Stimulated activated effector memory CD8-positive, alpha-beta T cell treated with anti-CD3 and anti-CD28 coated beads, Interleukin-12 subunit alpha, Interleukin-12 subunit beta, amount 100 ng/mL, for 72 hours (primary cell): ENCODE measurements at regions not wholly inside any gene's neighbourhood (a gene's known extent, or its start where the extent isn't known, plus 50 kb on each side); places are given as distances from the start of the nearest gene placed in this dataset.
"Not testable (repeated sequence)": the region's sequence is repeated elsewhere in the genome, so short reads cannot be mapped to it uniquely, and the experiment has no call there.

Source experiments
- ATAC-seq: fragments of 150-1000 bp; cut with Tn5 transposase; 2 replicates; pipeline ENCODE4 v1.10.0; 2021
- DNase-seq, 2 donors: peaks; one replicate each; pipeline ENCODE4 v3.0.0; 2021 to 2022; ENCODE audit warnings: low spot score in 2 of 2
- H3K27ac Mint-ChIP-seq: one replicate; pipeline ENCODE4 v1.8.0; 2022; ENCODE audit warnings: mild to moderate bottlenecking, mixed read lengths
- H3K36me3 Mint-ChIP-seq: one replicate; pipeline ENCODE4 v1.8.0; 2022; ENCODE audit warnings: mild to moderate bottlenecking, mixed read lengths
- H3K4me1 Mint-ChIP-seq: one replicate; pipeline ENCODE4 v1.8.0; 2022; ENCODE audit warnings: mixed read lengths
- H3K4me3 Mint-ChIP-seq: one replicate; pipeline ENCODE4 v1.8.0; 2022; ENCODE audit warnings: mild to moderate bottlenecking, mixed read lengths
- H3K9me3 Mint-ChIP-seq: one replicate; pipeline ENCODE4 v1.8.0; 2022; ENCODE audit warnings: mixed read lengths

DNA sequence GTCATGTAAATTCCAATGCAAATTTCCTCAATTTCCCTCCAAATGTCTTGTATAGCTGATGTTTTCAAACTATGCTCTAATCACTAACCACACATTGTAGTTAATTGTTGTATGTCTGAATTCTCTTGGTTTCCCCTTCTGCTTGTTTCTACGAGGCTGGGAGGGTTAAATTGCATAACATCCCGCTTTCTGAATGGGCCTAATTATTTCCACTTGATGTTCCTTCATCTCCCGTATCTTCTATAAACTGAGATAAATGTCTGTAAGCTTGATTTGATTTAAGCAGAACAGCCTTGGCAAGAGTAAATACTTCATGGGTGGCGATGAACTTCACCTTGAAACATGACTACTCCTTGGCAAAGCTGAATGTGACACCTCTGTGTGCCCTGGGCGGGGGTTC, 72.2 kb downstream of the SERINC2 start:
- Mint-ChIP-seq H3K4me1 (peaks cover 14% of the 10 kb centered on the region), H3K4me3 (no peak overlapping the region), H3K27ac (no peak overlapping the region), H3K36me3 (peaks cover 8% of the 10 kb centered on the region), H3K9me3 (peaks cover 7% of the 10 kb centered on the region)
- ATAC-seq (no peak), DNase-seq (no peak)

GRCh38 chr1:31487143-31487542, 74.1 kb downstream of the SERINC2 start:
- DNase-seq: peak in 1 of 2 donors; percentile 40
- no peak for ATAC-seq

DNA sequence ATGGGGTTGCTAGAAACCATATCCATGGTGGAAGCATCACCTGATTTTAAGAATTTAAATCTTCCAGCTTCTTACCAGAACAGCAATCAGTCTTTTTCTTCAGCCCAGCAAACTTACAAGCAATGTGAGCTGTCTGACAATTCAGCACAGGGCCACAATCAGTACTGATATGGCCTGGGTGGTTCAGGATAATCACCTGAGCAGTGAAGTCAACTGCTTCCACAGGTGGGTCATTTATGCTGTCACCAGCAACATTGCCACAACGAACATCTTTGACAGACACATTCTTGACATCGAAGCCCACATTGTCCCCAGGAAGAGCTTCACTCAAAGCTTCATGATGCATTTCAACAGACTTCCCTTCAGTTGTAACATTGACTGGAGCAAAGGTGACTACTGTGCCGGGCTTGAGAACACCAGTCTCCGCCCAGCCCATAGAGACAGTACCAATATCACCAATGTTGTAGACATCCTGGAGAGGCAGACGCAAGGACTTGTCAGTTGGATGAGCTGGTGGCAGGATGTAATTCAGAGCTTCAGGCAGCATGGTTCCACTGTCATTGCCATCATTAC, 74.8 kb downstream of the SERINC2 start:
- H3K4me1 Mint-ChIP-seq: peaks cover 22% of the 10 kb centered on the region
- DNase-seq: peak in 1 of 2 donors; percentile 40
- no peak for ATAC-seq
- H3K4me3 Mint-ChIP-seq: no peak overlapping the region
- H3K36me3 Mint-ChIP-seq: peaks cover 8% of the 10 kb centered on the region
- H3K27ac Mint-ChIP-seq: peak overlapping the region; percentile 90
- H3K9me3 Mint-ChIP-seq: peaks cover 5% of the 10 kb centered on the region

More at GRCh38 chr1:31487143-31487542, 74.1 kb downstream of the SERINC2 start:
- Mint-ChIP-seq H3K4me3 (no peak overlapping the region), H3K4me1 (peaks cover 22% of the 10 kb centered on the region), H3K27ac (peak overlapping the region; percentile 90), H3K9me3 (peaks cover 5% of the 10 kb centered on the region), H3K36me3 (peaks cover 8% of the 10 kb centered on the region)

DNA sequence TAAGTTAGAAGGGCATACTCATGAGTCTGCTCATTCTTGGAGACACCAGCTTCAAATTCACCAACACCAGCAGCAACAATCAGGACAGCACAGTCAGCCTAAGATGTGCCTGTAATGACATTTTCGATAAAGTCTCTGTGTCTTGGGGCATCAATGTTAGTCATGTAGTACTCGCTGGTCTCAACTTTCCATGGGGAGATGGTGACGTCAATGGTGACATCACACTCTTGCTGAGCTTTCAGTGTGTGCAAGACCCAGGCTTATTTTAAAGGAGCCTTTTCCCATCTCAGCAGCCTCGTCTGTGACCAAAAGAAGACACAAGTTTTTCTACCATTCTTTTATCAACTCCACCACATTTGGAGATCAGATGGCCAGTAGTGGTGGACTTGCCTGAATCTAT, 75.5 kb downstream of the SERINC2 start:
- Mint-ChIP-seq H3K4me1 (peaks cover 22% of the 10 kb centered on the region), H3K27ac (no peak overlapping the region), H3K4me3 (no peak overlapping the region), H3K9me3 (peaks cover 5% of the 10 kb centered on the region), H3K36me3 (peaks cover 8% of the 10 kb centered on the region)
- ATAC-seq (no peak), DNase-seq (peak in 1 of 2 donors; percentile 23)

DNA sequence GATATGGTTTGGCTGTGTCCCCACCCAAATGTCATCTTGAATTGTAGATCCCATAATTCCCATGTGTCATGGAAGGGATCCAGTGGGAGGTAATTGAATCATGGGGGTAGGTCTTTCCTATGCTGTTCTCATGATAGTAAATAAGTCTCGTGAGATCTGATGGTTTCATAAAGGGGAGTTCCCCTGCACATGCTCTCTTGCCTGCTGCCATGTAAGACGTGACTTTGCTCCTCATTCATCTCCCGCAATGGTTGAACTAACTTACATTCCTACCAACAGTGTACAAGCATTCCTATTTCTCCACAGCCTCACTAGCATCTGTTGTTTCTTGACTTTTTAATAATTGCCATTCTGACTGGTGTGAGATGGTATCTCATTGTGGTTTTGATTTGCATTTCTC, 76.6 kb downstream of the SERINC2 start:
- peaks cover 22% of the 10 kb centered on the region for H3K4me1 Mint-ChIP-seq
- not testable (repeated sequence) for H3K9me3 Mint-ChIP-seq, H3K27ac Mint-ChIP-seq, DNase-seq, ATAC-seq, H3K36me3 Mint-ChIP-seq, H3K4me3 Mint-ChIP-seq

- peak; percentile 19 for ATAC-seq
- peaks cover 22% of the 10 kb centered on the region for H3K4me1 Mint-ChIP-seq
- H3K36me3 Mint-ChIP-seq, H3K27ac Mint-ChIP-seq, DNase-seq, H3K9me3 Mint-ChIP-seq, H3K4me3 Mint-ChIP-seq: not testable (repeated sequence)
Observed at GRCh38 chr1:31490596-31490995, 77.6 kb downstream of the SERINC2 start.

GRCh38 chr1:31495351-31495750, 81.0 kb upstream of the TINAGL1 start:
- not testable (repeated sequence) for H3K36me3 Mint-ChIP-seq, ATAC-seq, DNase-seq, H3K27ac Mint-ChIP-seq, H3K4me3 Mint-ChIP-seq, H3K9me3 Mint-ChIP-seq, H3K4me1 Mint-ChIP-seq

DNA sequence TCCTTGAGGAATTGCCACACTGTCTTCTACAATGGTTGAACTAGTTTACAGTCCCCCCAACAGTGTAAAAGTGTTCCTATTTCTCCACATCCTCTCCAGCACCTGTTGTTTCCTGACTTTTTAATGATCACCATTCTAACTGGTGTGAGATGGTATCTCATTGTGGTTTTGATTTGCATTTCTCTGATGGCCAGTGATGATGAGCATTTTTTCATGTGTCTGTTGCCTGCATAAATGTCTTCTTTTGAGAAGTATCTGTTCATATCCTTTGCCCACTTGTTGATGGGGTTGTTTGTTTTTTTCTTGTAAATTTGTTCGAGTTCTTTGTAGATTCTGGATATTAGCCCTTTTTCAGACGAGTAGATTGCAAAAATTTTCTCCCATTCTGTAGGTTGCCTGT, 80.5 kb upstream of the TINAGL1 start:
- DNase-seq, ATAC-seq, H3K27ac Mint-ChIP-seq, H3K4me3 Mint-ChIP-seq, H3K9me3 Mint-ChIP-seq, H3K36me3 Mint-ChIP-seq, H3K4me1 Mint-ChIP-seq: not testable (repeated sequence)

GRCh38 chr1:31497601-31498000, 78.7 kb upstream of the TINAGL1 start:
- H3K27ac Mint-ChIP-seq: no peak overlapping the region
- no peak overlapping the region for H3K4me3 Mint-ChIP-seq
- no peaks in the 10 kb centered on the region for H3K9me3 Mint-ChIP-seq
- ATAC-seq: no peak
- H3K36me3 Mint-ChIP-seq: no peaks in the 10 kb centered on the region
- no peaks in the 10 kb centered on the region for H3K4me1 Mint-ChIP-seq
- no peak for DNase-seq

- DNase-seq (no peak), ATAC-seq (no peak)
- Mint-ChIP-seq H3K4me1 (no peaks in the 10 kb centered on the region), H3K27ac (no peak overlapping the region), H3K4me3 (no peak overlapping the region), H3K9me3 (no peaks in the 10 kb centered on the region), H3K36me3 (no peaks in the 10 kb centered on the region)
Observed at GRCh38 chr1:31498376-31499040, 77.8 kb upstream of the TINAGL1 start.

- ATAC-seq (no peak), DNase-seq (no peak)
- H3K4me3 Mint-ChIP-seq: no peak overlapping the region
- H3K36me3 Mint-ChIP-seq: no peaks in the 10 kb centered on the region
- no peaks in the 10 kb centered on the region for H3K9me3 Mint-ChIP-seq
- no peak overlapping the region for H3K27ac Mint-ChIP-seq
- peaks cover 12% of the 10 kb centered on the region for H3K4me1 Mint-ChIP-seq
Observed at GRCh38 chr1:31501505-31501904, 74.8 kb upstream of the TINAGL1 start.

- DNase-seq: no peak
- Mint-ChIP-seq H3K36me3 (no peaks in the 10 kb centered on the region), H3K27ac (no peak overlapping the region), H3K4me3 (no peak overlapping the region), H3K9me3 (no peaks in the 10 kb centered on the region), H3K4me1 (peaks cover 14% of the 10 kb centered on the region)
- ATAC-seq: no peak
Observed at GRCh38 chr1:31502253-31502652, 74.1 kb upstream of the TINAGL1 start.

DNA sequence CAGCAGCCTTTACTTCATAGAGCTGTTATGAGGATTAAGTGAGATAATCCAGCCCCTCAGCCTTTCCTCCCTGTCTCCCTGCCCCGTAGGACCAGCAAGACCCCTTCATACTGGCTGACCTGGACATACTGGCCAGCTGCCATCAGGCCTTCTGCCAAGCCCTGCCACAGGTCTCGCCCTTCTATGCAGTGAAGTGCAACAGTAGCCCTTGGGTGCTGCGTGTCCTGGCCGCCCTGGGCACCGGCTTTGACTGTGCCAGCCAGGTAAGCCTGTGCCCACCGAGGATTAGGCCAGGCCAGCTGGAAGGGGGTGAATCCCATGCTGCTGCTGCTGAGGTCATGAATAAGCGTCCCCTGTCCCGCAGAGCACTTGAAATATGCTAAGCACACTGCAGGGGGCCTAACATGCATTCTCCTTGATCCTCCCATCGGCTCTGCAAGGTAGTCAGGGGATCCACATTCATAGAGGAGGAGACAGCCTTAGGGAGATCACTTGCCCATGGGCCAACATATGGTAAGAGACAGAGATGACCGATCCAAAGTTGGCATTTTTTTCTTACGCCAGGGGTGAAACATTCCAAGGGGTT, 73.3 kb upstream of the TINAGL1 start:
- Mint-ChIP-seq H3K36me3 (no peaks in the 10 kb centered on the region), H3K27ac (no peak overlapping the region), H3K4me1 (peaks cover 14% of the 10 kb centered on the region), H3K9me3 (no peaks in the 10 kb centered on the region), H3K4me3 (no peak overlapping the region)
- ATAC-seq (no peak), DNase-seq (no peak)

- no peaks in the 10 kb centered on the region for H3K9me3 Mint-ChIP-seq
- H3K4me1 Mint-ChIP-seq: peaks cover 14% of the 10 kb centered on the region
- H3K4me3 Mint-ChIP-seq: no peak overlapping the region
- H3K27ac Mint-ChIP-seq: no peak overlapping the region
- no peaks in the 10 kb centered on the region for H3K36me3 Mint-ChIP-seq
- ATAC-seq (no peak), DNase-seq (no peak)
Observed at GRCh38 chr1:31503570-31503969, 72.7 kb upstream of the TINAGL1 start.

DNA sequence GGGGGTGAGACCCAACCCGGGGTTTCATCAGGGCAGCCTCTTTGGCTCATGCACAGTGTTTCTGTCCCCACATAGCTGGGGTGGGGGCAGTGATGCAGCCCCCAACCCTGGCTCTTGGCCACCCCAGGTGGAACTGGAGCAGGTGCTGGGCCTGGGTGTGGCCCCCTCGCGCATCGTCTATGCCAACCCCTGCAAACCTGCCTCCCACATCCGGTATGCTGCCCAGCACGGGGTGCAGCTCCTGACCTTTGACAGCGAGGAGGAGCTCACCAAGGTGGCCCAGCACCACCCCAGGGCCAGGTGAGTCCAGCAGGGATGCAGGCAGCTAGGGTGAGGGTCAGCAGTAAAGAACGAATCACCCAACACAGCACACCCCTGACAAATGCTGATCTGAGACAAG, 72.3 kb upstream of the TINAGL1 start:
- Mint-ChIP-seq H3K27ac (no peak overlapping the region), H3K4me3 (no peak overlapping the region), H3K9me3 (no peaks in the 10 kb centered on the region), H3K36me3 (no peaks in the 10 kb centered on the region), H3K4me1 (peaks cover 14% of the 10 kb centered on the region)
- ATAC-seq (no peak), DNase-seq (no peak)

GRCh38 chr1:31505911-31506497, 70.3 kb upstream of the TINAGL1 start:
- H3K27ac Mint-ChIP-seq: peak overlapping the region; percentile 61
- peak; percentile 55 for ATAC-seq
- no peaks in the 10 kb centered on the region for H3K9me3 Mint-ChIP-seq
- H3K36me3 Mint-ChIP-seq: no peaks in the 10 kb centered on the region
- no peak overlapping the region for H3K4me3 Mint-ChIP-seq
- DNase-seq: no peak
- peaks cover 14% of the 10 kb centered on the region for H3K4me1 Mint-ChIP-seq
